HG02588 (cell line): ENCODE measurements at regions not wholly inside any gene's neighbourhood (a gene's known extent, or its start where the extent isn't known, plus 50 kb on each side); places are given as distances from the start of the nearest gene placed in this dataset.
"Not testable (repeated sequence)": the region's sequence is repeated elsewhere in the genome, so short reads cannot be mapped to it uniquely, and the experiment has no call there.

Experiments used
- ATAC-seq: cut with Tn5 transposase; IDR thresholded peaks from one replicate; pipeline ENCODE4 v1.9.1; 2021; ENCODE audit warnings: mild to moderate bottlenecking, moderate library complexity; ENCODE audit not compliant: unreplicated experiment

GRCh38 chr14:34180434-34180833 lies 229.6 kb upstream of the EGLN3 start:
- no peak for ATAC-seq

DNA sequence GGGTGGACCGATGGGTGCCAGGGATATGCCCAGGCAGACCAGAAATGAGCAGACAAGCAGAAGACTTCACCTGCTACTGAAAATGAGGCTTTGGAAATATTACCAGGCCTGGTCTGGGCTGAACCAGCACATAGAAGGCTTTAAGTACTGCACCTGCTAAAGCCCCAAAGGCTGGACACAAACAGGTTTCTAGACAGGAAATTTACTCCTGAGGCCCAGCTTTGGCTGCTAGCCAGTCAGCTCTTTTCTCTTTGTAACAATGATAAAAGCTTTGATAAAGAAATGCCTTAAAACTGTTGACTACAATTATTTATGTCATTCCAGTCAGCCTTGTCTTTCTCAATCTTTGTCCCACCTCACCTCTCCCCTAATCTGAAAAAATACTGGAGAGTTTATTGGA lies 228.9 kb upstream of the EGLN3 start:
- ATAC-seq = no peak

DNA sequence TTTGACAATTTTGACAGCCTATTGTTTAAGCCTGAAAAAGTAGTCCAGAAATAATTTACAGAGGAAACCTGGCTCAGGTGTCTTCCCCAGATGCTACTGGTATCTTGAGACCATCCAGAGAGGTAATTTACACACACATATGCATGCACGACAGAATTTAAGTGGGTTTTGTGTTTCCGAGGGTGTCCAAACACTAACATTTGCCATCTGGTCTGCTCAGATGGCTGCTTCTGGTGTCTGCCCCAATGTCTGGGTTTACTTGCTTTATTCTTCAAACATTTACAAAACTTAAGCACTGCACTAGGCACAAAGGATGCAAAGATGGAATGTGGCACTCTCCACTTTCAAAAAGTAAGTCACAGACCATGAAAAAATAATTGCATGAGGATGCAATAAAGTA lies 226.6 kb upstream of the EGLN3 start:
- ATAC-seq = no peak

GRCh38 chr14:34175574-34175973 lies 224.7 kb upstream of the EGLN3 start:
- ATAC-seq = peak; percentile 54

DNA sequence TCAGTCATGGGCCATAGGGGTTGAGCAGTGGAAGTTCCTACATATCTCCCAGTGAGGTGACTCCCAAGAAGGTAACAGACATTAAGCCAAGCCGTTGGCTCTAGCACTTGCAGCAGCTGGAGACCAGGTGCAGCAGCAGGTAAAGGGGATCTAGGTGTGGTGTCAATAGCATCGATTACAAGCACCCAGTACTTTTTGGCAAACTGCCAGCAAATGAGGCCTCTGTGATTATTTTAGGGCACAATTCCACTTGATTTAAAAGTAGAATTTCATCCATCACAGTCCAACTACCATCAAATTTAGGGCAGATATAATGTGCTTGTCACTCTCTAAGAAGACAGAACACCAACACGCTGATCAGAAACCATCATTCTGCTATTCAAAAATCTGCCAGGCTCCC lies 224.1 kb upstream of the EGLN3 start:
- ATAC-seq = no peak

GRCh38 chr14:34173916-34174315 lies 223.0 kb upstream of the EGLN3 start:
- ATAC-seq = no peak

GRCh38 chr14:34172550-34173368 lies 221.9 kb upstream of the EGLN3 start:
- no peak for ATAC-seq

- no peak for ATAC-seq
Measured at GRCh38 chr14:34172173-34172451, 221.2 kb upstream of the EGLN3 start.

- ATAC-seq = no peak
Measured at GRCh38 chr14:34171431-34172172, 220.7 kb upstream of the EGLN3 start.

- ATAC-seq = no peak
Measured at GRCh38 chr14:34170882-34171281, 220.0 kb upstream of the EGLN3 start.

DNA sequence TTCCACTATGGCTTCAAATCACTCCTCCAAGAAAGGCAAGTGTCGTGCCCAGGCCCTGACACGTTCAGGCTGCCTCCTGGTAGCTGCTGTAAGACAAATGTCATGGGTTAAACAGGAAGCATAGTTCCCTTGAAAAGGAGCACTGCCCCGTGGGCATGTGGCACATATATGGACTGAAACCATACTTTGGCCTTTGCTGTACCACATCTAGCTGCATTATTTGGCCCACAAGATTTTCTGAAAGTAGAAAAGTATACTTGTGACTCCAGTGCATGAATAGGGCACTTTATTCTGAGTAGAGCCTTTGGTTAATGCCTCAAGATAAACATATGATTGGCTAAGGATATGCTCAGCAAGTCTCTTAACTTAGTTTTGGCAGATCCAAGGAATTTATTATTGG lies 218.7 kb upstream of the EGLN3 start:
- ATAC-seq = no peak

DNA sequence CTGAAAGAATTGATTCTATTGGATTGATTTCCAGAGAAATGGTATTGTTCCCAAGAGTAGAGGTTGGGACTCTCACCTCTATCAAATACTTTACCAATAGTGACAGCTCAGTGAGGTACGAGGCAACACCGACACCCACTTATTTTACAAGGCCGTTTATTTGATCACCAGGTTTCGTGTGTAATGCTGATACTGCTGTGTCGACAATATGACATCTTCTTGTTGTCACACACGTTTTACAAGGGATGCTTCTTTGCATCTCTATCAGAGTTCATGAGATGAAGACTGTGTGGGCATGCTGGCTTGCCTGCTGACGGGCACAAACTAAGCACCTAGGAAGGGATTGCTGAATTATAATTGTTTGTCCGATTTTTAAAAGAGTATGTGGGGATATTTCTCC lies 217.8 kb upstream of the EGLN3 start:
- ATAC-seq = no peak

- ATAC-seq = no peak
Measured at GRCh38 chr14:34165847-34166350, 215.0 kb upstream of the EGLN3 start.

GRCh38 chr14:34164162-34164864 lies 213.4 kb upstream of the EGLN3 start:
- ATAC-seq = no peak

DNA sequence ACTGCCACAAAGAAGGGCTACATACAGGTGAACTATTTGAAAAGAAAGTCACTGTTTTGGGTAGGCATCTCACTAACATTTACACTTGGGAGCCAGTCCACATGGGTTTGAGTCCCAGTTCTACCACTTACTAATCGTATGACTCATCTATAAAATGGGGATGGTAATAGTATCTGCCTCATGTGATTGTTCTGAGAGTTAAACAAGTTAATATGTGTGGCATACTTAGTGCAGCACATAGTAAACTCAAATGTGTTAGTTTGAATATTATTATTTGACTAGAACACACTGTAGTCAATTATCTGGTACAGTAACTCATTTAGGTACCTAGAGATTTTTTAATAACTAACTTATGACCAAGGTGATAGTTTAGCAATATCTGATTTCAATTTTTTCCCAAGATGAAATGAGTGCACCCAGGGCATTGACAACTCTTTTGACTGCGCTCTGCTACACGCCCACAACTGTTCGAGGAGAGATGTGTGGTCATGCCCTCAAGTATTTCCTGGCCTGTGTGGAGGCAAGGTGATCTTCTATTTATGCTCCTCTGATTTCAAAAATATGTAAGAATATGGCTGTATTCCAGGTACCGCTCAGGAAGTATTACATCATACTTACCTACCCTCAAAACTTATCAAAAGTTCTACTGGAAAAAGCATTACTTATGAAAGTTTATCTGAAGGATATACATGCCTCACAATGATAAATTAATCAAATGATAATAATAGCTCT lies 210.6 kb upstream of the EGLN3 start:
- no peak for ATAC-seq

DNA sequence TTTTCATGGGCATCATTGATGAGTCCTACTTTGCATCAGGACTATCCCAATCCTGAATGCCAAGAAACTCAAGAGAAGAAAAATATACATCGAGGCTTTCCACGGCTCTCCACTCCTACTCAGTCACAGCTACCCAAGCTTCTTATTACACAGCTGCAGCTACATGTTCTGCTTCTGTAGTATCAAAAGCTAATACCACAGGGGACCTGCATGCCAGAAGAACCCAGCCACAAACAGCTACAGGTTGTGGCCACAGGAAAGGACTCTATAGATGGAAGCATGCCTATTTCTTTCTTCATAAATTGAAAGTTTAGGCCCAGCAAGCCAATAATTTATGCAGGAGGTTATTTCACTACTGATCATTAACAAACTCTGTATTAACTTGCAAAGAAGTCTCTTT lies 209.7 kb upstream of the EGLN3 start:
- ATAC-seq = no peak

DNA sequence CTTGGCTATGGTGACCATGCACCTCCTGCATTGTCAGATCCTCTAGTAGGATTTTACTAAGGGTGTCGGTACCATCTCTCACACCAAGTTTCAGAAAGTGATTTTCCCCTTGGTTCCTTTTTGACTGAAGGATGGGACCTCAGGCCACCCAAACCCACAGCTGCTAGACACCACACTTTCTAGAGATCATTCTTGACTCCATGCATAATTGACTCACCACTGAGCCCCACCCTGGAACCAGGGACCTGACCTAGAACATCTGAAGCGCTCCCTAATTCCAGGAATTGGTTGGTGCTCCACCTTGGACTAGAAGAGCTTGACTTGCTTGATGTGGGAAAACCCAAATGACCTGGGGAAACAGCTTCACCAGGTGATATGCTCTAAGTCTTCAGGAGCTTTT lies 206.8 kb upstream of the EGLN3 start:
- ATAC-seq = no peak

GRCh38 chr14:34147461-34147860 lies 196.6 kb upstream of the EGLN3 start:
- no peak for ATAC-seq

GRCh38 chr14:34140127-34140526 lies 189.3 kb upstream of the EGLN3 start:
- ATAC-seq = not testable (repeated sequence)

DNA sequence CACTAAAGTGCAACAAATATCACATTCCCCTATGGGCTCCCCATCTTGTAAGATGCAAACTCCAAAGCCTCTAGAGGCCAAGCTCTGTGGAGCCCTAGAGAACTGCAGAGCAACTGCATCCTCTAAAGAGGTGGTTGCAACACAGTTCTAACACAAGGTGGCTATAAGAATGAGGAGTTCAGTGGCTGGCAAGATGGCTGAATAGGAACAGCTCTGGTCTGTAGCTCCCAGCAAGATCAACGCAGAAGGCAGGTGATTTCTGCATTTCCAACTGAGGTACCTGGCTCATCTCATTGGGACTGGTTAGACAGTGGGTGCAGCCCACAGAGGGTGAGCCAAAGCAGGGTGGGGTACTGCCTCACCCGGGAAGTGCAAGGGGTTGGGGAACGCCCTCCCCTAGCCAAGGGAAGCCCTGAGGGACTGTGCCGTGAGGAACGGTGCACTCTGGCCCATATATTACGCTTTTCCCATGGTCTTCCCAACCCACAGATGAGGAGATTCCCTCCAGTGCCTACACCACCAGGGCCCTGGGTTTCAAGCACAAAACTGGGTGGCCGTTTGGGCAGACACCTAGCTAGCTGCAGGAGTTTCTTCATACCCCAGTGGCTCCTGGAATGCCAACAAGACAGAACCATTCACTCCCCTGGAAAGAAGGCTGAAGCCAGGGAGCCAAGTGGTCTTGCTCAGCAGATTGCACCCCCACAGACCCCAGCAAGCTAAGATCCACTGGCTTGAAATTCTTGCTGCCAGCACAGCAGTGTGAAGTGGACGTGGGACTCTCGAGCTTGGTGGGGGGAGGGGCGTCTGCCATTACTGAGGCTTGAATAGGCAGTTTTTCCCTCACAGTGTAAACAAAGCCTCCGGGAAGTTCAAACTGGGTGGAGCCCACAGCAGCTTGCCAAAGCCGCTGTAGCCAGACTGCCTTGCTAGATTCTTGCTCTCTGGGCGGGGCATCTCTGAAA lies 188.6 kb upstream of the EGLN3 start:
- not testable (repeated sequence) for ATAC-seq
